ENCODE measurements at regions not wholly inside any gene's neighbourhood (a gene's known extent, or its start where the extent isn't known, plus 50 kb on each side); places are given as distances from the start of the nearest gene placed in this dataset.

GRCh38 chr20:51960047-51960675 lies 157.8 kb upstream of the SALL4 start:
- no peak for TF ChIP-seq EZH2 (IDR thresholded peaks at IDR 0.05; ENCODE audit: borderline replicate concordance, insufficient read depth, low read length, poor library complexity, severe bottlenecking)
- no peak for TF ChIP-seq RAD21 (conservative IDR thresholded peaks at IDR 0.05)
- no peak for TF ChIP-seq CTCF (IDR thresholded peaks at IDR 0.05; ENCODE audit: poor library complexity, severe bottlenecking)

Data from neural cell (in vitro differentiated cells).